HAP-1 (cell line): ENCODE measurements at regions not wholly inside any gene's neighbourhood (a gene's known extent, or its start where the extent isn't known, plus 50 kb on each side); places are given as distances from the start of the nearest gene placed in this dataset.
"Not testable (repeated sequence)": the region's sequence is repeated elsewhere in the genome, so short reads cannot be mapped to it uniquely, and the experiment has no call there.

Experiments
- DNase-seq, 2 experiments: peaks; one replicate each; pipeline ENCODE4 v3.0.0-alpha.2; 2016 to 2020; ENCODE audit warnings: low spot score in 2 of 2
- H3K27me3 ChIP-seq: fragments of 250-450 bp; sonication (Bioruptor Pico); 2 replicates; pipeline ENCODE4 v1.5.1; 2020; ENCODE audit warnings: low read depth, mild to moderate bottlenecking, moderate library complexity
- H3K36me3 ChIP-seq: fragments of 250-450 bp; sonication (Bioruptor Pico); replicated peaks from 2 replicates; pipeline ENCODE4 v1.5.1; 2020; ENCODE audit warnings: mild to moderate bottlenecking
- H3K4me1 ChIP-seq: fragments of 250-450 bp; sonication (Bioruptor Pico); 2 replicates; pipeline ENCODE4 v1.5.1; 2020; ENCODE audit warnings: mild to moderate bottlenecking
- H3K4me3 ChIP-seq: fragments of 250-450 bp; sonication (Bioruptor Pico); 2 replicates; pipeline ENCODE4 v1.5.1; 2020; ENCODE audit warnings: mild to moderate bottlenecking, moderate library complexity
- H3K9me3 ChIP-seq: fragments of 250-450 bp; sonication (Bioruptor Pico); 2 replicates; pipeline ENCODE4 v1.5.1; 2020; ENCODE audit warnings: mild to moderate bottlenecking, moderate library complexity
- in situ Hi-C: fragments of 300-500 bp; cut with MboI; formaldehyde crosslinking; loops from 3 replicates; pipeline ENCODE4 v1.14.3; 2020; ENCODE audit warnings: low sequenced_read_pairs, inconsistent platforms, mixed read lengths

- no peaks in the 10 kb centered on the region for H3K9me3 ChIP-seq
- in situ Hi-C loops, result no loop called here
- peaks cover 32% of the 10 kb centered on the region for H3K4me1 ChIP-seq
- no peaks in the 10 kb centered on the region; the same call in 1 of the 2 replicates for H3K27me3 ChIP-seq
- H3K4me3 ChIP-seq, result peak overlapping the region; percentile 27
- H3K36me3 ChIP-seq, result no peaks in the 10 kb centered on the region; the same call in 1 of the 2 replicates
- DNase-seq, result peak; percentile 57 to 59
These were observed 262.9 kb downstream of the RDH14 start for GRCh38 chr2:18297534-18298058.

- Histone ChIP-seq H3K9me3 (no peaks in the 10 kb centered on the region), H3K4me1 (no peaks in the 10 kb centered on the region), H3K4me3 (no peak overlapping the region), H3K36me3 (no peaks in the 10 kb centered on the region), H3K27me3 (no peaks in the 10 kb centered on the region; the same call in 1 of the 2 replicates)
- in situ Hi-C loops, result no loop called here
- DNase-seq, result no peak
These were observed 270.1 kb downstream of the RDH14 start for GRCh38 chr2:18290386-18290785.

GRCh38 chr2:18286897-18287296, 273.6 kb downstream of the RDH14 start:
- Histone ChIP-seq H3K27me3 (no peaks in the 10 kb centered on the region), H3K4me1 (no peaks in the 10 kb centered on the region), H3K36me3 (no peaks in the 10 kb centered on the region), H3K4me3 (no peak overlapping the region), H3K9me3 (no peaks in the 10 kb centered on the region)
- in situ Hi-C loops, result no loop called here
- no peak for DNase-seq

DNA sequence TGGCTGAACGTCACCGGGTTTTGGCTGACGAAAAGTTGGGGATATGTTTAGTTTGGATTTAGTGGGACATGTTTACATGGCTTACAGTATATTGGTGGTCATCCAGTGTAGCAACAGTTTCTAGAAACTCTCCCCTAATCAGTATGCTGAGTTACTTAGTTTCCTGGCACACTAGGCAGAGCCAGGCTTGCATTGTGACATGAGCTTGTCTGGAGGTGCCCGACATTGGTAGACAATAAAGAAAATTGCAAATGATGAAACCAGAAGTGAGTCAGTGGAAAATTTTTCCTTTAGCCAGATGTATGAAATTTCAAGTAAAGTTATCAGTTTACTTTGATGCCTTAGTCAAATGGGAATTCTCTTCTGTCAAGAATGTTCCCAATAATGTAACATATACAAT, 276.1 kb downstream of the RDH14 start:
- in situ Hi-C loops, result no loop called here
- Histone ChIP-seq H3K4me1 (no peaks in the 10 kb centered on the region), H3K9me3 (no peaks in the 10 kb centered on the region), H3K27me3 (no peaks in the 10 kb centered on the region), H3K36me3 (no peaks in the 10 kb centered on the region), H3K4me3 (no peak overlapping the region)
- DNase-seq, result no peak

GRCh38 chr2:18282026-18282425, 278.4 kb downstream of the RDH14 start:
- H3K9me3 ChIP-seq, result no peaks in the 10 kb centered on the region
- no peak for DNase-seq
- in situ Hi-C loops, result no loop called here
- no peak overlapping the region for H3K4me3 ChIP-seq
- no peaks in the 10 kb centered on the region for H3K27me3 ChIP-seq
- no peaks in the 10 kb centered on the region for H3K4me1 ChIP-seq
- H3K36me3 ChIP-seq, result no peaks in the 10 kb centered on the region

DNA sequence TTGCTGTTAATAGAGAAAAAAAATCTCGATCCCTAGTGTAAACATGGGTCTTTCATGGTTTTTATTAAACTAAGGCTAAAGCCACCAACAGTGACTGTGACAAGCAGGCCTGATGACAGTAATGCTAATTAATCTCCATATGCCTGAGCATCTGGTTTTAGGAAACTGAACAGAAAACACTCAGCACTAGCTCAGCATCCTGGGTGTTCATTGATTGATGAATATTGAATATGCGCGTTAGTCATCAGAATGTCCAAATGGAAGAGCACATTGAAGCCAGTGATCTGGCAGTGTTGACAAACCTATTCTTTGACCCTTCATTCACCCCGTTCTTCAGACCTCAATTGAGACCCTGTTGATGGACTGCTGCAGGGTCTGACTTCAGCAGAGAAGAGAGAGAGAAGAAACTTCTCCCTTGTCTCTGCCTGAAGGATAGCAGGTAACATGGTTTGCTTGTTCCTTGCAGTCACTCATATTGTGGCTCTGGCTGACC, 283.8 kb downstream of the RDH14 start:
- no peak for DNase-seq
- Histone ChIP-seq H3K4me3 (no peak overlapping the region), H3K36me3 (no peaks in the 10 kb centered on the region), H3K4me1 (no peaks in the 10 kb centered on the region), H3K9me3 (no peaks in the 10 kb centered on the region), H3K27me3 (no peaks in the 10 kb centered on the region)
- in situ Hi-C loops, result no loop called here

DNA sequence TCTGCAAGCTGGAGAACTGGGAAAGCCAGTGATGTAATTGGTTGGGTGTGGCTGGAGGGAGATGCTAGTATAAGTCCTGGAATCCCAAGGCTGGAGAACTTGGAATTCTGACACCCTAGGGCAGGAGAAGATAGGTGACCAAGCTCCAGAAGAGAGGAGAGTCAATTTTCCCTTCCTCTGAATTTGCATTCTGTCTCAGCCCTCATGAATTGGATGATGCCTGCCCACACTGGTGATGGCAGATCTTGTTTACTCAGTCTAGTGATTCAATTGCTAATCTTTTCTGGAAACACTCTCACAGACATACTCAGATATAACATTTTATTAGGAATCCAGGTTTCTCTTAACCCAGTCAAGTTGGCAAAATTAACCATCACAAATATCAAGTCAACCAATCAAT, 287.2 kb downstream of the RDH14 start:
- no peak overlapping the region for H3K4me3 ChIP-seq
- in situ Hi-C loops, result no loop called here
- H3K4me1 ChIP-seq, result no peaks in the 10 kb centered on the region
- H3K27me3 ChIP-seq, result no peaks in the 10 kb centered on the region
- H3K36me3 ChIP-seq, result no peaks in the 10 kb centered on the region
- no peaks in the 10 kb centered on the region for H3K9me3 ChIP-seq
- DNase-seq, result no peak

- in situ Hi-C loops, result no loop called here
- Histone ChIP-seq H3K27me3 (no peaks in the 10 kb centered on the region), H3K4me1 (no peaks in the 10 kb centered on the region), H3K36me3 (no peaks in the 10 kb centered on the region), H3K4me3 (no peak overlapping the region), H3K9me3 (no peaks in the 10 kb centered on the region)
- DNase-seq, result no peak
These were observed 288.3 kb downstream of the RDH14 start for GRCh38 chr2:18272148-18272494.

DNA sequence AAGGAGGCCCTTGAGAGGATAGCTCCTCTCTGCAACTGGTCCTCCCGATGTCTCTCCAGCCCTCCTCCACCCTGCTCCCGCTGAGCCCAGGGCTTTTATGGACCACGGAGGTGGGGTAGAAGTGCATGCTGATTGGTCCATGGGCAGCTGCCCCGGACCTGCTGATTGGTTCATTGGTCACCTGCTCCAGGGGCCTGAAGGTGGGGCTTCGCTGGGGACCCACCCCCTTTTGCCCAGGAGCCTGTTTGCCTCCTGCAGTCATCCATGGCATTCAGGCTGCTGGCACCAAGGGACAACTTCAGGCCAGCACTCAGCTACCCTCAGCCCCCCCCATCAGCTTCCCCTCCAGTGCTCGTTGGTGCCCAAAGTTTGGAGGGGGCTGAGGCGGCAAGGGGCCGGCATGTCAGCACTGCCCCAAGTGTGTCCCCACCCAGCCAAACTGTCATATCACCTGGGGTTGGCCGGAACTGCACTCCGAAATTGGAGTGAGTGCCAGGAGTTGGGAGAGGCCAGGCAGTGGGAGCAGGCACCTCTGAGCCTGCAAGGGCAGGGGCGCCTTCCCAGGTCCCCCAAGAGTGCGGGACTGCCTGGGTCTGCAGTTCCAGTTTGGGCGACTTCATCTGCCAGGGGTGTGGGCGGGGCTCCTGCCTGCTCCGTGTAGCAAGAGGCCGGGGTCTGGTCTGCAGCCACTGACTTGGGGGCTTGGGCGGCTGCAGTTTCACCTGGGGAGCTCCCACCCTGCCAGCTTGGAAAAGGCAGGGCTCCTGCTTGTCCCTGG, 288.9 kb downstream of the RDH14 start:
- Histone ChIP-seq H3K4me3 (no peak overlapping the region), H3K27me3 (no peaks in the 10 kb centered on the region), H3K4me1 (no peaks in the 10 kb centered on the region), H3K9me3 (no peaks in the 10 kb centered on the region), H3K36me3 (no peaks in the 10 kb centered on the region)
- DNase-seq, result no peak
- in situ Hi-C loops, result no loop called here

GRCh38 chr2:18268400-18268799, 292.1 kb downstream of the RDH14 start:
- in situ Hi-C loops, result no loop called here
- DNase-seq, result no peak
- Histone ChIP-seq H3K9me3 (no peaks in the 10 kb centered on the region), H3K4me1 (no peaks in the 10 kb centered on the region), H3K36me3 (no peaks in the 10 kb centered on the region), H3K4me3 (no peak overlapping the region), H3K27me3 (no peaks in the 10 kb centered on the region)

- H3K4me1 ChIP-seq, result no peaks in the 10 kb centered on the region
- no peak for DNase-seq
- no peaks in the 10 kb centered on the region for H3K9me3 ChIP-seq
- no peaks in the 10 kb centered on the region for H3K36me3 ChIP-seq
- no peak overlapping the region for H3K4me3 ChIP-seq
- in situ Hi-C loops, result no loop called here
- H3K27me3 ChIP-seq, result no peaks in the 10 kb centered on the region
These were observed 293.0 kb downstream of the RDH14 start for GRCh38 chr2:18267501-18267900.

DNA sequence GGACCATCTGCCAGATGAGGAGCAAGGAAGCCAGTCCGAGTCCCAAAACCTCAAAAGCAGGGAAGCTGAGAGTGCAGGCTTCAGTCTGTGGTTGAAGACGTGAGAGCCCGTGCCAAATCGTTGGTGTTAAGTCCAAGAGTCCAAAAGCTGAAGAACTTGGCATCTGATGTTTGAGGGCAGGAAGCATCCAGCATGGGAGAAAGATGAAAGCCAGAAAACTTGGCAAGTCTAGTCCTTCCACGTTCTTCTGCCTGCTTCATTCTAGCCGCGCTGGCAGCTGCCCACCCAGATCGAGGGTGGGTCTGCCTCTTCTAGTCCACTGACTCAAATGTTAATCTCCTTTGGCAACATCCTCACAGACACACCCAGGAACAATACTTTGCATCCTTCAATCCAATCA, 293.8 kb downstream of the RDH14 start:
- DNase-seq, in situ Hi-C loops: not testable (repeated sequence)

DNA sequence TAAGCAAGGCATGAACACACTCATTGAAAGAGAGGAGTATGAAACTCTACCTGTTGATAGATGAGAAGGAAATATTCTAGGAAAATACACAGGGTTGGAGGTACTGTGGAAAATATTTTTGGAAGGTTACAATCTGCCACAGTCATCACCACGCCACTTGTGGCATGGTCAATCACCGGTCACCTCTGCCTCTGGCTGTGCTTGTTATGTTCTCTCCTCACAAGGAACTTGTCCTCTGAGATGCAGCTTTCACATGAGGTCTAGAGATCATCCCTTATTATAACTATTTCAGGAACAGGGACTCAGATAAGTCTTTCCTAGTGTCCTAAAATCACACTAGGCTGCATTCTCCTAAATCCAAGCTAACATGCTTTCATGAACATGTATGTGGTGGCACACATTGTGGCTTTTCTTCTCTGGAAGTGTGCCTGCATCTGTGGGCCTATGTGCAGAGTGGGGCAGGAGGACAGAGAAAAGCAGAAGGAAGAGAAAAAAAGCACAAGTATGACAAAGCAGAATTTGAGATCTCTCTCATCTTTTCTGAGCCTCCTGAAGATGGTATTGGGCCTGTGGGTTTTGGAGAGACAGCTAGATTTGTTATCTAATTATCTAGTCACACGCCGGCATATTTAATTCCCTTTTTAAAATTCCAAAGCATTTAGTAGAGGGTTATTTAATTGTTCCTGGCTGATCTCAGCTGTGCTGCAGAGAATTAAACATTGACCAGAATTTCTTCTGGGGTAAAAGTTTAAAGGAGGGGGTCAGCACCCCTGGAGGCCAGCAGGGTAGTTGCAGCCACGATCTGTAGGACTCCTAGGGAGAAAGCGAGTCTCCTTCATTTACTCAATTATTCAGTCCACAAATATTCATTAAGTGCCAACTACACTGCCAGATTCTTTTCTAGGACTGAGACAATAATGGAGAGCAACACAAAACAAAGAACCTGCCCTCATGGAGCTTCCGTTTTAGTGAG, 294.6 kb downstream of the RDH14 start:
- Histone ChIP-seq H3K36me3 (no peaks in the 10 kb centered on the region), H3K4me3 (no peak overlapping the region), H3K27me3 (no peaks in the 10 kb centered on the region), H3K4me1 (no peaks in the 10 kb centered on the region), H3K9me3 (no peaks in the 10 kb centered on the region)
- no peak for DNase-seq
- in situ Hi-C loops, result no loop called here

More for the DNA sequence above, 293.8 kb downstream of the RDH14 start:
- H3K27me3 ChIP-seq, H3K4me1 ChIP-seq, H3K4me3 ChIP-seq, H3K9me3 ChIP-seq, H3K36me3 ChIP-seq: not testable (repeated sequence)

- Histone ChIP-seq H3K4me3 (no peak overlapping the region), H3K4me1 (no peaks in the 10 kb centered on the region), H3K36me3 (no peaks in the 10 kb centered on the region), H3K27me3 (no peaks in the 10 kb centered on the region), H3K9me3 (no peaks in the 10 kb centered on the region)
- no peak for DNase-seq
- in situ Hi-C loops, result no loop called here
These were observed 297.9 kb downstream of the RDH14 start for GRCh38 chr2:18262601-18263000.
